ENCODE measurements at regions not wholly inside any gene's neighbourhood (a gene's known extent, or its start where the extent isn't known, plus 50 kb on each side); places are given as distances from the start of the nearest gene placed in this dataset.

DNA sequence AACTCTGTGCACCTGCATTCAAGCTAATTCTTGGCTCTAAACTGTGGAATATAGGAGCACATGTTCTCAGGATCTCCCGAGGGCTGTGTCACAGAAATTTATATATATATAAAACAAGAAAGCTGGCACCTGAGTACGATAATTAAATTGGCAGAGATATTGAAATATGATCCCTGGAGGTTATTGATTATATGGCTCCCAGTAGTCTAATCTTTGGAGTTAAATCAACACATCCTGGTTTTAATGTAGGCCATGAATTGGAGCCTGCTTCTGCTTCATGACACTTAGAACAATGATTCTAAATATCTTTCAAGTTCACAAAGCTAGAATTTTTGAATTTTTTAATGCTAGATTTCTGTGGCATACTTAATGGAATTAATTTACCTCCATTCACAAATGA is 84.3 kb downstream of the CTH start:
- TF ChIP-seq BACH1 (IDR thresholded peaks at IDR 0.05; ENCODE audit: low read length) (no peak), POU5F1 (IDR thresholded peaks at IDR 0.05; ENCODE audit: low read depth, low read length) (no peak), POLR2A (IDR thresholded peaks at IDR 0.05; ENCODE audit: control extremely low read depth in 1 of 2, low read depth in 2 of 2, low read length in 2 of 2) (no peak), GABPA (IDR thresholded peaks at IDR 0.05; ENCODE audit: borderline replicate concordance, insufficient read depth, low read length) (no peak), POLR2AphosphoS5 (IDR thresholded peaks at IDR 0.05; ENCODE audit: low read depth, low read length) (no peak), MAFK (IDR thresholded peaks at IDR 0.05; ENCODE audit: low read depth, low read length) (no peak), CEBPB (IDR thresholded peaks at IDR 0.05; ENCODE audit: low read depth, low read length) (no peak), BRCA1 (IDR thresholded peaks at IDR 0.05; ENCODE audit: low read depth, low read length) (no peak), TAF1 (IDR thresholded peaks at IDR 0.05; ENCODE audit: low read depth, low read length) (no peak)
- TF ChIP-seq, protein P1, sequence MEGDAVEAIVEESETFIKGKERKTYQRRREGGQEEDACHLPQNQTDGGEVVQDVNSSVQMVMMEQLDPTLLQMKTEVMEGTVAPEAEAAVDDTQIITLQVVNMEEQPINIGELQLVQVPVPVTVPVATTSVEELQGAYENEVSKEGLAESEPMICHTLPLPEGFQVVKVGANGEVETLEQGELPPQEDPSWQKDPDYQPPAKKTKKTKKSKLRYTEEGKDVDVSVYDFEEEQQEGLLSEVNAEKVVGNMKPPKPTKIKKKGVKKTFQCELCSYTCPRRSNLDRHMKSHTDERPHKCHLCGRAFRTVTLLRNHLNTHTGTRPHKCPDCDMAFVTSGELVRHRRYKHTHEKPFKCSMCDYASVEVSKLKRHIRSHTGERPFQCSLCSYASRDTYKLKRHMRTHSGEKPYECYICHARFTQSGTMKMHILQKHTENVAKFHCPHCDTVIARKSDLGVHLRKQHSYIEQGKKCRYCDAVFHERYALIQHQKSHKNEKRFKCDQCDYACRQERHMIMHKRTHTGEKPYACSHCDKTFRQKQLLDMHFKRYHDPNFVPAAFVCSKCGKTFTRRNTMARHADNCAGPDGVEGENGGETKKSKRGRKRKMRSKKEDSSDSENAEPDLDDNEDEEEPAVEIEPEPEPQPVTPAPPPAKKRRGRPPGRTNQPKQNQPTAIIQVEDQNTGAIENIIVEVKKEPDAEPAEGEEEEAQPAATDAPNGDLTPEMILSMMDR (IDR thresholded peaks at IDR 0.05; ENCODE audit: control extremely low read depth in 1 of 3, insufficient read depth in 1 of 3, low read depth in 1 of 3, low read length in 3 of 3): no peak
- TF ChIP-seq, protein P2, sequence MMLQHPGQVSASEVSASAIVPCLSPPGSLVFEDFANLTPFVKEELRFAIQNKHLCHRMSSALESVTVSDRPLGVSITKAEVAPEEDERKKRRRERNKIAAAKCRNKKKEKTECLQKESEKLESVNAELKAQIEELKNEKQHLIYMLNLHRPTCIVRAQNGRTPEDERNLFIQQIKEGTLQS (IDR thresholded peaks at IDR 0.05; ENCODE audit: insufficient read depth, low read depth, low read length): no peak
